OCI-LY1 (cell line): ENCODE measurements at regions not wholly inside any gene's neighbourhood (a gene's known extent, or its start where the extent isn't known, plus 50 kb on each side); places are given as distances from the start of the nearest gene placed in this dataset.

ENCODE experiments used
- CTCF ChIP-seq: fragments of 200-600 bp; sonication (generic), shearing (Covaris generic); IDR thresholded peaks from 2 replicates; pipeline ENCODE4 v1.5.1; 2017; ENCODE audit warnings: mild to moderate bottlenecking, antibody characterized with exemption, low read length, moderate library complexity, mixed read lengths
- EZH2 ChIP-seq: fragments of 200-600 bp; sonication (generic), shearing (Covaris generic); IDR thresholded peaks from 2 replicates; pipeline ENCODE4 v1.8.0; 2017; ENCODE audit warnings: borderline replicate concordance, mixed run types, mild to moderate bottlenecking, antibody characterized with exemption, low read length, moderate library complexity, mixed read lengths

- TF ChIP-seq CTCF: no peak
- TF ChIP-seq EZH2: no peak
Measured at GRCh38 chr14:30118992-30119640, 191.5 kb upstream of the PRKD1 start.
